AG10803 (cell line): ENCODE measurements at regions not wholly inside any gene's neighbourhood (a gene's known extent, or its start where the extent isn't known, plus 50 kb on each side); places are given as distances from the start of the nearest gene placed in this dataset.

Source experiments
- DNase-seq: peaks from one replicate; pipeline ENCODE4 v3.0.0; 2010; ENCODE audit warnings: low read depth
- H3K4me3 ChIP-seq: 2 replicates; pipeline ENCODE4 v1.5.1; 2011; ENCODE audit warnings: mild to moderate bottlenecking, low read length, control low read depth
- TF ChIP-seq, protein P1 (sequence below): conservative IDR thresholded peaks from 2 replicates; pipeline ENCODE4 v1.5.1; 2011; ENCODE audit warnings: mild to moderate bottlenecking, low read length, control low read depth, inconsistent platforms

DNA sequence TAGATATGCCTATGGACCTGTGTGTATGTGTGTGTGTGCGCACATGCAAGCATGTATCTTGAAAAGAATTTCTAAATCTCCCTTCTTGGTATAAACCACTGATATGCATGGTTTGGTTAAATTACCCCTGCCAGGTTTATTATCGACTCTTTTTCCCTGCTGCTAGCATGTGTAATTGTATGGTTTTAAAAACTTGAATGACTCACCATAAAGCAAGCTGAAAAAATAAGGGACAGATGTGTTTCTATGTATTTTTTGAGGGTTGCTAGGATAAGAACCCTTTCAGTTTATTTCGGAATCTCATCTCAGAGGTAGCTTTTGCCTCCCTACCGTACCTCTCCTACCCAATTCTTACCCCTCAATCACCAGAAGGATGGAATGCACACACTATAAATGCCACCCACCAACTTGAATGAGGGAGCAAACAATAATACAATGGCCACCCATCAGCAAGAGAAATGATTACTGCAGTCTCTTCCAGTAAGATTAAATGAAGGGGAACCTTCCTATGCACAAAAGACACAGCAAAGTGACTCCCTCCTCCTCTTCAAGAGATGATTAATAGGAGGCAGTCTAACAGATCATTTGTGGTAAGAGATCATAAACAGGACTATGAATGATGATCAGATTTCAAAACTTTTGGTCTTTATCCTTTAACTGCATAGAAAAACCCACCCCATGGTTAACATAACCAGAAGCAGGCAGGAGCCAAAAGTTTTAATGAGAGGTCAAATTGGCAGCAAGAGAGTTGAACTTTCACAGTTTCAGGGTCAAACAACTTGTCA is 357.2 kb downstream of the SATB2 start:
- TF ChIP-seq, protein P1, sequence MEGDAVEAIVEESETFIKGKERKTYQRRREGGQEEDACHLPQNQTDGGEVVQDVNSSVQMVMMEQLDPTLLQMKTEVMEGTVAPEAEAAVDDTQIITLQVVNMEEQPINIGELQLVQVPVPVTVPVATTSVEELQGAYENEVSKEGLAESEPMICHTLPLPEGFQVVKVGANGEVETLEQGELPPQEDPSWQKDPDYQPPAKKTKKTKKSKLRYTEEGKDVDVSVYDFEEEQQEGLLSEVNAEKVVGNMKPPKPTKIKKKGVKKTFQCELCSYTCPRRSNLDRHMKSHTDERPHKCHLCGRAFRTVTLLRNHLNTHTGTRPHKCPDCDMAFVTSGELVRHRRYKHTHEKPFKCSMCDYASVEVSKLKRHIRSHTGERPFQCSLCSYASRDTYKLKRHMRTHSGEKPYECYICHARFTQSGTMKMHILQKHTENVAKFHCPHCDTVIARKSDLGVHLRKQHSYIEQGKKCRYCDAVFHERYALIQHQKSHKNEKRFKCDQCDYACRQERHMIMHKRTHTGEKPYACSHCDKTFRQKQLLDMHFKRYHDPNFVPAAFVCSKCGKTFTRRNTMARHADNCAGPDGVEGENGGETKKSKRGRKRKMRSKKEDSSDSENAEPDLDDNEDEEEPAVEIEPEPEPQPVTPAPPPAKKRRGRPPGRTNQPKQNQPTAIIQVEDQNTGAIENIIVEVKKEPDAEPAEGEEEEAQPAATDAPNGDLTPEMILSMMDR = no peak
- peak; percentile 82 for DNase-seq
- H3K4me3 ChIP-seq = peak overlapping the region; percentile 33

DNA sequence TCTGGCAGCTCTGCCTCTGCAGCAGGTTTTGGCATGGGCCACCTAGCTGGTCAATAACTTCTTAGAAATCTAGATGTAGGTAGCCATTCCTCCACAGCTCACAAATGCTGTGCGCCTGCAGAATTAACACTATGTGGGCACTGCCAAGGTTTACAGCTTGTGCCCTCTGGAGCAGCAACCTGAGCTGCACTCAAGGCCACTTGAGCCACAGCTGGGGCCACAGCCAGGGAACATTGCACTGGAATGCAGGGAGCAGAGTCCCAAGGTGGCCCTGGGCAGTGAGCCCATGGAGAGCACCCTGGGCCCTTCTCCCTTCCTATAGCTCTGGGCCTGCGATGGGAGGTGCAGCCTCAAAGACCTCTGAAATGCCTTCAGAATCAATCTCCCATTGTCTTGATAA is 365.3 kb downstream of the SATB2 start:
- DNase-seq = no peak
- H3K4me3 ChIP-seq = no peak overlapping the region
- TF ChIP-seq, protein P1 = no peak

DNA sequence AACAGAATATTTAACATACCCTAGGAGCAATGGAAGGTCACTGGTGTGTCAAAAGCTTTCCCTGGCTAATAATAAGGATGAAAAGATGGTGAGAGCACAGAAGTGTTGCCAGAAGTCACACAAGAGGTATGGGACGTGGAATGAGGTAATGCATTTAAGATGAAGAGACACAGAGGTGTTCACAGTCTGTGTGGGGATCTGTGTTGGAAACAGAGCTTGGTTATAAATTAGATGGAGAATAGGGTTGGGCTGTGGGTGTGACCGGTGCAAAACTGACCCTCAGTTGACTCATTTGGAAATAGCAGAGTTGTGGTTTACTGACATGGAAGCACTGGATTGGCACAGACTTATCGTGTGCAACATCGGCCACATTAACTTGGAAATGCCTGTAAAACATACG is 372.5 kb downstream of the SATB2 start:
- no peak overlapping the region for H3K4me3 ChIP-seq
- TF ChIP-seq, protein P1 = no peak
- DNase-seq = peak; percentile 18

DNA sequence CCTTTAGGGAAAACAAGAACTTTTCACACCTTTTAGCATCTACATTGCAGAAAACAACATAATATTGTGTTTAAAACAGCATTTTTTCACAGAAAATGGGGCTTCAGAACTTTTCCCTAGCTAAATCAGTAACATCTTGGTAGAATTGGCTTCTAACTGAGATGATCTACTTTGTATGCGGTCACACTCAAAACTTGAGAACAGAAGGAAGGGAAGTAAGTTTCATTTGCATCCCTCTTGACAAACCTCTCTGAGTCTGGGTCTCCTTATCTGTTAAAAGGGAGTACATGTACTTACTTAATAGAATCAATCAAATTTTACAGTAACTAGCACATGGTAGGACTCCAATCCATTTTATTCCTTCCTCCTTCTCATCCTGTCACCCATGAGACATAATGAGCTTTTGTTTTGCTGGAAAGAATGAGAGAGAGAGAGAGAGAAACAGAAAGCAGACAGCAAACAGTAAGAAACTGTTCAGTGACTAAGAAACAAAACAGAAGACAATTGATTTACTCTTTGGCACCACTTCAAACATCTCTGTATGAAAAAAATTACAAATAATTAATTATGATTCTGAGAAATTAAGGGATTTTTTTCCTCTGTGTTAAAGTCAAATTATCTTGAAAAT is 387.3 kb downstream of the SATB2 start:
- DNase-seq = no peak
- H3K4me3 ChIP-seq = no peak overlapping the region
- TF ChIP-seq, protein P1 = no peak

DNA sequence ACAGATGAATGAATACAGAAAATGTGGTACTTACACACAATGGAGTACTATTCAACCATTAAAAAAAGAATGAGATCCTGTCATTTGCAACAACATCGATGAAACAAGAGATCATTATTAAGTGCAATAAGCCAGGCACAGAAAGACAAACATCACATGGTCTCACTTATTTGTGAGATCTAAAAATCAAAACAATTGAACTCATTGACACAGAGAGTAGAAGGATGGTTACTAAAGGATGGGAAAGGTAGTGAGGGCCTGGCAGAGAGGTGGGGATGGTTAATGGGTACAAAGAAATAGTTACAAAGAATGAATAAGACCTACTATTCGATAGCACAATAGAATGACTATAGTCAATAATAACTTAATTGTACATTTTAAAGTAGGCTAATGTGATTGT is 393.5 kb downstream of the SATB2 start:
- no peak overlapping the region for H3K4me3 ChIP-seq
- TF ChIP-seq, protein P1 = no peak
- DNase-seq = no peak

DNA sequence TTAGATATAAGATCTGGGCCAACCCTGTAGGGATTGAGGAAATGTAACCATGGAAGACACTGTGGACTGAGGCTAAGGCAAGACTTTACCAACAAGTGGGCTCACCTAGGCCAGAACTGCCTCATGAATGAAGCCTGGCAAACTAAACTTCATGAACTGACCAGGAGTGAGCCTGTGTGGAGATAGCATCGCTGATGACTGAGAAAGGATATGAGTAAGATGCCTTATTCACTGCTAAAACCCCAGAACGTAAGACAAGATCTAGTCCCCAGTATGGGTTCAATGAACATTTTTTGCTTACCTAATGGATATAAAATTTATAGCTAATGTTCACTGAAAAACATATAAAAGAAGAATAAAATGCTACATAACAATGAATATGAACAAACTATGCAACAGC is 399.8 kb downstream of the SATB2 start:
- TF ChIP-seq, protein P1 = no peak
- no peak for DNase-seq
- no peak overlapping the region for H3K4me3 ChIP-seq

DNA sequence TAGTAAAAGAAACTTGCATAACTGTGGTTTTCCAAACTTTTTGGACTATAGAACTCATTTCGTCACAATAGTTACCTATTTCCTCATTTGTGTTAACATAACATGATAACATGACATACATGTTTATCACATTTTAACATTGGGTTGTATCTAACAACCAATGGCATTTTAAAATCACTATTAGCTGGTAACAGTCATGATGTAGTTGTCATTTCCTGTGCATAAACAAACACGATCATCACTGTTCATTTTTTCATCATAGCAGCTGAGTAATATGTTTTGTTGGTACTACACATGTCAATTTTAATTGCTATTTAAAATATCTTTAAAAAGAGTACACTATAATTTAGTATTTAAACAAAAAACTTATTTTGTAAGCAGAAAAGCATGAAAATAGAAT is 402.4 kb downstream of the SATB2 start:
- peak; percentile 9 for DNase-seq
- TF ChIP-seq, protein P1 = no peak
- H3K4me3 ChIP-seq = no peak overlapping the region
